Esophagus mucosa (tissue), 1 donor: ENCODE measurements at regions not wholly inside any gene's neighbourhood (a gene's known extent, or its start where the extent isn't known, plus 50 kb on each side); places are given as distances from the start of the nearest gene placed in this dataset.
"Not testable (repeated sequence)": the region's sequence is repeated elsewhere in the genome, so short reads cannot be mapped to it uniquely, and the experiment has no call there.

ENCODE experiments used
- ATAC-seq: fragments of 200-7000 bp; cut with Tn5 transposase; one replicate; pipeline ENCODE4 v1.9.1; 2020
- donor health status: DM: yes; HTN: yes; CAD: no.

DNA sequence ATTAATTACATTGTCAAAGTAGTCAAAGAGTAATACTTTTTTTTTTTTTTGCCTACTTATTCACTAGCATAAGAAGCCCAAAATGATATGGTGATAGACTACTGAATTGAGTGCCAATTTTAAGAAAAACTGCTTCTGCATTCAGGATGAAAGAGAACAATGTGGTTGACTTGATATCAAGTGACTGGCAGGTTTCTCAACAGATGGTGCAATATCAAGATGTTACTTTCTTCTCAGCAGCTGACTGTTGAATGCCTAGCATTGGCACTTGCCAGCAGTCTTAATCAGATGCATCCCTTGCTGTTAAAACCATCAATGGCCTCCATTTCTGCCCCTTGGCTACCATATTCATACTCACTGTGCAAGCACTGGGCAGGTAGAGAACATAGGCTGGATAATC, 863.2 kb downstream of the GBE1 start:
- ATAC-seq = no peak

DNA sequence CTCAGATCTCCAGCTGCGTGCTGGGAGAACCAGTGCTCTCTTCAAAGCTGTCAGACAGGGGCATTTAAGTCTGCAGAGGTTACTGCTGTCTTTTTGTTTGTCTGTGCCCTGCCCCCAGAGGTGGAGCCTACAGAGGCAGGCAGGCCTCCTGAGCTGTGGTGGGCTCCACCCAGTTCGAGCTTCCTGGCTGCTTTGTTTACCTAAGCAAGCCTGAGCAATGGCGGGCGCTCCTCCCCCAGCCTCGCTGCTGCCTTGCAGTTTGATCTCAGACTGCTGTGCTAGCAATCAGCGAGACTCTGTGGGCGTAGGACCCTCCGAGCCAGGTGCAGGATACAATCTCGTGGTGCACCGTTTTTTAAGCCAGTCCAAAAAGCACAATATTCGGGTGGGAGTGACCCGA, 864.4 kb downstream of the GBE1 start:
- ATAC-seq = not testable (repeated sequence)

DNA sequence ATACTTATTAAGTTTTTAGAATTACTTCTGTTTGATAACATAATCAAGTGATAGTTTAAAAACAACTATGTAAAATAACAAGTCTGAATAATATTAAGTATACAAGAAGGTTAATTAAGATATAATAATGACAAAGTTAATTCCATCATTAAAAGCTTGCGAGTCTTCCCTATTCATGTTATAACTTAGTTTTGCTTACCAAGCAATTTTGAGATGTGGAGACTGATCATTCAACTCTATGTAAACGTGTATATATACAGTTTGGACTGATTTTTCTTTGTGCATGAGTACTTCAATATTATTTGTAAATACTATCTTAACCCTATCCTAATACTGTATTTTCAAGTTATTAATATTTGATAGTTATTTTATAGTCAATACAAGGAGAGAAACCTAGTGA, 870.9 kb downstream of the GBE1 start:
- ATAC-seq = no peak

DNA sequence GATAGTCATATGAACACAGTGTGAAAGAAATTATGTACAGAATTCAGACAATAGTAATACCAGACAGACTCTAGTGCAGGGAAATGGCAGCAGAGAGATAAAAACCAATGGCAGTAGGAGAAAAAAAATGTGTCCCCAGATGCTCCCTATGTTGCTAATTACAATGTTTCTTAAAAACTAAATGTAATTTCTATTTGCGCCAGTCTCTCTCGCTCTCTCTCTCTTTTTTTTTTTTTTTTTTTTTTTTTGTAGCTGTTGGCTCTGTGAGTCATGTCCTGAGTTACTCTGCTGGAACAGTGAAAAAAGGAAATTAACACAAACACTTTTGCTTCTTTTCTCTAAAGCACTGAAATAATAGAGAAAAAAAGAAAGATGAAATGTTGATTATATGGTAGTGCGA, 871.9 kb downstream of the GBE1 start:
- ATAC-seq = no peak

DNA sequence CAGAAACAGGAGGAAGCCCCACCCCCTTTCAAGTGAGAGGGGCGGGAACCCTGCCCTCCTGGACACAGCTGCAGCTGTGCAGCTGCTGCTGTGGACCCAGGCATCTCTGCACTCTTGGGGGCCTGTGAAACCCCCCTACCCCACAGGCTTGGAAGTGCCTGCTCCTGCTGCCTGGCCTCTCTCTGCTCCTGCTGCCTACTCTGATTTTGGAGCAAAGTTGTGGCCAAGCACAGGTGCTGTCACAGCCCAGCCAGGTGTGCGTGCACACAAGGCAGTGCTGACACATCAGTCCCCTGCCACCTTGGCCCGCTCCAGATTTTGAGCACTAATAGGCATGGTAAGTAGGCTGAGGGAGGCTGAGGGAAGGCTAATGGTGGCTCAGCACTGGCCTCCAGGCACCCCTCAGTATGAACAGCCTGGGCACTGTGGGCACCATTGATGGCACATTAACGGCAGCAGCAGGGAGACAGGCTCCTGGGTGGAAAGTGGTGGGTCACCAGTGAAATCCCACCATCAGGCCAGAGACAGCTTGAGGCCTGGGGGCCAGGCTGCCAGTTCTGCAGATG, 890.9 kb downstream of the GBE1 start:
- ATAC-seq = no peak

DNA sequence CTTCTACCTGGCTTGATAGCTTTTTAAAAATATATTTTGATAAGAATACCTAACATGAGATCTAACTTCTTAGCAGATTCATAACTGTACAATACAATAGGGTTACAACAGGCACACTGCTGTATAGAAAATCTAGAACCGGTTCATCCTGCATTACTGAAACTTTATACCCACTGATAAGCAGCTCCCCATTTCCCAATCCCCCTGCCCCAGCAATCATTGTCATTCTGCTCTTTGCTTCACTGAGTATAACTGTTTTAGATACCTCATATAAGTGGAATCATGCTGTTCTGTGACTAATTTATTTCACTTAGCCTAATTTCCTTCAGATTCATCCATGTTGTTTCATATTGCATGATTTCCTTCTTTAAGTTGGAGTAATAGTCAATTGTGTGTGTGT, 906.0 kb downstream of the GBE1 start:
- ATAC-seq = no peak

DNA sequence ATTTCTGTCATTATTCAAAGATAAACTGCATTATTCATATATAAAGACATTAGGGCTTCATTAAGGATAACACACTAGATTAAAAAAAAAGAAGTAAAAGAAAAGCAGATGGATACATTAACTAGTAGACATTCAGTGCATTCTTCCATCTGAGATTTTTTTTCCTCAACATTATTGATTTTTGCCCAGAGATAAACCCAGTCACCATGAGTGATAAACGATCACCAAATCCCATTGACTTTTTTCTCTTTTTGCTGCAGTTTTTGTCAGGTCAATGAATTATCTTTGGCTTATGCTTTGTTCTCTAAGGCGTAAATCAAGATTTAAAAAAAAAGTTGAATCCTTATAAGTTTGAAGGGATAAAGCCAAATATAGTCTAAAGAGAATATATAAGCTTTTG, 925.0 kb downstream of the GBE1 start:
- no peak for ATAC-seq

DNA sequence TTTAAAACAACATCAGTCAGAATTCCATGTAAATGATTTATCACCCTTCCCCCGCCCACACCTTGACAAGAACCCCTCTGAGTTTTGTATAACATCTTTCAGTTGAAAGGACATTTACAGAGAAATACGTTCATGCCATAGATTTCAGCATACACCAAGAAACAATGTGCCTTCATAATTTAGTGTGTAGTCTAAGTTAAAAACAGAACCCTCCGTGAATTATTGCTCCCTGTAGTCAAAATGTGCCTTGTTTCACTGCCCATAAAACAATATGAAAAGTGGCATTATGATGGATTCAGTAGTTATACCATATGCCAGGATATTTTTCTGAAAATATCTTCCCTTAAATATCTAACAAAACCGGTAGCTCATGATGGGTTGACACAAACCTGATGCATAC, 953.9 kb downstream of the GBE1 start:
- ATAC-seq = no peak

DNA sequence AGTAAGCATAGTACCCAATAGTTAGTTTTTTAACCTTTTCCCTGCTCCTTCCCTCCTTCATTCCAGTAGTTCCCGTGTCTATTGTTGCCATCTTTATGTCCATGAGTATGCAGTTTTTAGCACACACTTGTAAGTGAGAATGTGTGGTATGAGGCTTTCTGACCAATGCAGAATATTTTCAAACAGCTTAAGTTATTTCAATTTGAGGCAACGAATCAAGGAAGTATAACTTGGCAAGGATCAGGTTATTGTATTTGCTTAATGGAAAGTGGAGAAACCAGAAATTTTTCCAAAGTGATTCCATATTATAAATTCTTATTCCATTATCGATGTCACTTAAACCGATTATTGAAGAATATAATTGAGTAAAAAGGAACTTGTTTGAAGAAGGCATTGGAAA, 954.8 kb downstream of the GBE1 start:
- no peak for ATAC-seq

DNA sequence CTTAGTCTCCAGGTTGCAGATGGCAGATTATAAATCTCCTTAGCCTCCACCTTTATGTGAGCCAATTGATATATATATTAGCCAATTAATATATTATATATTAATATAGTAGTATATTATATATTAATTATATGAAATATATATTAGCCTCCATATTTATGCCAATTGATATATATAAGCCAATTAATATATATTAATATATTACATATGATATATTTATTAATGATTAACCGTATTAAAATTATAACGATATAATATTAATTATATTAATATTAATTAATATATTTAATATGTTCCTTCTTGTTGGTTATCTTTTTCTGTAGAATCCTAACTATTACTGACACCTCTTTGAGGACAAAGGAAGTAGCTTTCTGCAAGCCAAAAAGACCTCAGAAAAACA, 972.5 kb downstream of the GBE1 start:
- ATAC-seq = no peak

DNA sequence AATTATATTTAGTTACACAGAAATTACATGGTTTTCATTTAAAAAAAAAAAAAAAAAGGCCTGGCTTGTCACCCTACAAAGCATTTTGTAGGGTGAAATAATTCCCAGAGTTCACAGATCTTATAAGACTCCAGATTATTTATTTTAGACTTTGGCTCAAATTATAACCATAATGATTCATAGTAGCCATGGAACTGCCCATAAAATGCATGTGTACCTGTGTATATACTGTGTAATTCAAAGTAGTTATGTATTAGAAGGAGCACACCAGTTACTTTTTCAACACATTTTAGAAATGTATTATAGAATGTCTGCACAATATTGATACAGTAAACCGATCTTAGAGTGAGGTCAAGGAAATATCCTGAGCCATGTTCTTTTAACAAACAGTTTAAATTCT, 975.6 kb downstream of the GBE1 start:
- no peak for ATAC-seq

DNA sequence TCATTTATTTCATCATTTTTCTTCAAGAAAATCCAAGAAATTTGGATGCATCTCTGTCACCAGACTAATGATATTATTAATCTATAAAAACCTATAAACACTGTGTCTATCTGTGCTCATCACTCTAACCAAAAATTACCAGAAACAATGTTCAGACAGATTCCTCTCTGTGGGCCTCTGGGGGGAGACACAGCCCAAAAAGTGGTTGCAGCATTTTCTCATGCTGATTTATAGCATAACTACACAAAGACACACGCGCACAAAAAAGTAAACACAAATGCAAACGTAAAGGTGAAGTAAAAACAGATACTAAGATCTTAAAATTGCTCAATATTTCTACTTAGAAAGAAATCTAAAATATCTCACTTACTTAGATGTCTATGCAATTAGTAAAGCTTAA, 976.0 kb downstream of the GBE1 start:
- ATAC-seq = no peak

DNA sequence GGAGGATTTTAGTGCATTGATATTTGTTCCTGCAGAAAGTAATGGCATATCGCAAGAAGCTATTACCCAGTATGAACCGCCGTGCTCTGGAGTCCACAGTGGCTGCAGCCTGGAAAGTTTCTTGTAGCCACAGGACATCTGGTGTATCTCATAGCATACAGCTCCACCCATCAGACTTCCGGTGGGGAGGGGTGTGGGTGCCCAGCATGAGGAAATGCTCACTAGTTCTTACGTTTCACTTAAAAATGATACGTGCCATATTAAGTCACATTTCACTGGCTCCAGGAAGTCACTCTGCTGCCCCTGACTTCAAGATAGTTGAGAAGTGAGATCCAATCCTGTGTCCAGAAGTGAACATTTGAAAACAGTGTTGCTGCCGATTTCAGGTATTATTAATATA, 990.4 kb downstream of the GBE1 start:
- ATAC-seq = peak; percentile 82

DNA sequence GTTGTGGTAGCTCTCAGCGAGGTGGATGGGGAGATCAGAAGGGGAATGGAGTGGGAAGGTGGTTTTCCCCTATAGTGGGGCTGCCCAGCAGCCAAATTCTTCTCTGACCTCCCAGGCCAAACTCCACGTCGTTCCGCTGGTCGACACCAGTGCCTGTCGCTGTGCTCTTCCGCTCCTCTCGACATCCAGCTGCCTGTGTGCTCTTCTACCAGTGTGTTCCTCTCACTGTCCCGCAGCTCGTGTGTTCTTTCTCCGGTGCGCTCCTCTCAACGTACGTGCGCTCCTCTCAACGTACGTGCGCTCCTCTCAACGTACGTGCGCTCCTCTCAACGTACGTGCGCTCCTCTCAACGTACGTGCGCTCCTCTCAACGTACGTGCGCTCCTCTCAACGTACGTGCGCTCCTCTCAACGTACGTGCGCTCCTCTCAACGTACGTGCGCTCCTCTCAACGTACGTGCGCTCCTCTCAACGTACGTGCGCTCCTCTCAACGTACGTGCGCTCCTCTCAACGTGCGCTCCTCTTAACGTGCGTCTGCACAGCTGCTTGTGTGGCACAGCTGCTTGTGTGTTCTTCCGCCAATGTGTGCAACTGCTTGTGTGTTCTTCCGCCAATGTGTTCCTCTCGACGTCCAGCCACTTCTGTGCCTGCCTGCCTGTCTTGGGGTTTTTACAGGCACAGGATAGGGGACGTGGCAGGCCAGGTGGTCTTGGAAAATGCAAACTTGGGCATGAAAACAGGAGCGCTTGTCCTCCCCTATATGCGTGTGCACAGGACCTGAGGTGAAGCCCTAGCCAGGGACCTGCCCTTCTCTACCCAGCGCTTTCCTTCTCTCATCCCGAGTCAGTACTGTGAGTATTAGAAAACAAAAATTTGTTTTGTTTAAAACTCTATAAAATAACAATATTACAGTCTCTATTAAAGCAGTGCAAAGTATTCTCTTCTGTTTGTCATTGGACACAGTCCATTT, 991.1 kb downstream of the GBE1 start:
- peak; percentile 90 for ATAC-seq

DNA sequence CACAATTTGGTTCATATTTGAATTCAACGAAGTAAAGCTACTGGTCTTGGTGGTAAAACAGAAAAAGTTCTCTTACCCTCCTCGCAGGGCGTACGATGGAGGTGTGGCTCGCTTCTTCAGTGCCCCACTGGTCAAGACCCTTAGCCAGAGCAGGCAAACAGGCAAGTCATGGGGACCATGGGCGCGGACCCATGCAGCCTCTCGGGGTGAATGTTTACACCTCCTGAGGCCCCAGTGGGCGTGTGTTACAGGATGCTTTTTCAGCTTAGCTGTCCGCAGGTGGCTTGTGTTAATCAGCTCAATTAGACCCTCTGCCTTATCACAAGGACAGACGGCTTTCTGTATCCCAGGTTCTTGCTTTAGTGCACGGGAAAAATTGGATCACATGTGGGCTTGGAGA, 991.8 kb downstream of the GBE1 start:
- ATAC-seq = peak; percentile 28

DNA sequence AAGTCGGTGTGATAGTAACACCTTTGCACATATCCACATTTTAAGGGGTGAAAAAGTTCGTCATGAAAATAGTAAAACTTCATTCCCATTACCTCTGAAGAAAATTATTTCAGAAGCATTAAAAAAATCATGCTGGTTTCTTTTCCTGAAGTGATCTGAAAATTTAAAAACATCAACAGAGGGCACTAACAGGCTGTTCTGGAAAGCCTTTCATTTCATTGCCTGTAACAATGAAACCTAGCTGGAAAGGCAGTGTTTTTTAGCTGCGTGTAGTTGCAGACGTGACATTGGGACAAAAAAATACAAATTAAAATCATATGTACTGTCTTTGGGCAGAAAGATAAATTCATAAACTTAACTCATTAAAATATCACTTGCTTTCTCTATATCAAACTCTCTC, 993.8 kb downstream of the GBE1 start:
- no peak for ATAC-seq

DNA sequence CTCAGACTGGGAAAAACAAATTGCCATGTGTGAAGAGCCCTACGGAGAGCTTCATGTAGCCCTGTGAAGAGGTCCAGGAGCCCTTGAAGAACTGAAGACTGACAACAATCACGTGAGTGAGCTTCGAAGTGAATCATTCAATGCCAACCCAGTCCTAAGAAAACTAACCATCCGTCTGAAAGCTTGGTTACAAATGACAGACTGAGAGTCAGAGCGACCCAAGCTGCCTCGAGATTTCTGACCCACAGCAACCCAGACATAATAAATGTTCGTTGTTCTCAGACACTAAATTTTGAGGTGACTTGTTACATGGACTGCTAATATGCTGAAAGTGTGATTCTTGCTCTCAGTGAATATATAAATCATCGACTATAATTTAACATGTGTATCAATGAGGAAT, 987.2 kb upstream of the ROBO1 start:
- ATAC-seq = no peak

DNA sequence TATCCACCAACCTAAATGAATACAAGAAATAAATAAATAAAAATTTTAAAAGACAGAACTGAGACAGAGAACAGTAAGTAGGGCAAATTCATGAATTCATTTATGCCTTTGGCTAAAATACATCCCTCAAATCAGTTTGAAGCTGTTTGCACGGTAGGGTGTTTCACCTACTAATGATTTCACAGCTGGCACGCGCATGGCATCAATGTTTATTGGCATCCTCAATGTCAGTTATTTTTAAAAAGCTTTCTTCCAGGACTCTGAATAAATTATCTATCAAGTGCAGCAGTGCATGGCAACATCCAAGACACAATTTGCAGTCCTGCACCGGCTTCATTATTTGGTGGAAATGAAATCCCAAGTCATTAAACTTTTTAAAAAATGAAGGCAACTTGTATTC, 985.2 kb upstream of the ROBO1 start:
- no peak for ATAC-seq

DNA sequence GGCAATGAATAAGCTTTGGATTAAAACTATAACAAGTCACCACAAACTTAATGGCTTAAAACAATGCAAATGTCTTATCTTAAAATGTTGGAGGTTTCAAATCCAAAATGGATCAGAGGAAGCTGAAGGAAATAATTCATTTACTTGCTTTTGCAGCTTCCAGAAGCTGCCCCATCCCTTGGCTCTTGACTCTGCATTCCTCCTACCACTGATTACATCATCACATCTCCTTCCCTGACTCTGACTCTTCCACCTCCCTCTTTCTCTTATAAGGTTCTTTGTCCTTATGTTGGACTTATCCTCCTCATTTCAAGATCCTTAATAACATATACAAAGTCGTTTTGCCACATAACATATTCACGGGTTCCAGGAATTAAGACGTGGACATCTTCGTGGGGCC, 982.8 kb upstream of the ROBO1 start:
- no peak for ATAC-seq

DNA sequence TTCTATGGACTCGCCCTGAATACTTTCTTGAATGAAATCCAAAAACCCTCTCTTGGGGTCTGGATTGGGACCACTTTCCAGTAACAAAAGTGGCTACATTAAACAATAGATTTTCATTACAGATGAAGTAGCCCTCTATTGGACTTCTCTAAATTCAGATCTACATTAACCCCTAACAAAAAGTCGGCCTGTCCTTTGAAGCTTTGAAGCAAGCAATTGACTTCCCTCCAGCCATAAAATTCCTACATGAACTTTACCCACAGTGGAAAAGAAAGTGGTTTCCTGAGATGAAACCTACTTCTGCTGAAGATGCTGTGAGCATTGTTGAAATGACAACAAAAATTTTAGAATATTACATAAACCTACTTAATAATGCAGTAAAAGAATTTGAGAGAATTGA, 967.1 kb upstream of the ROBO1 start:
- ATAC-seq = no peak

DNA sequence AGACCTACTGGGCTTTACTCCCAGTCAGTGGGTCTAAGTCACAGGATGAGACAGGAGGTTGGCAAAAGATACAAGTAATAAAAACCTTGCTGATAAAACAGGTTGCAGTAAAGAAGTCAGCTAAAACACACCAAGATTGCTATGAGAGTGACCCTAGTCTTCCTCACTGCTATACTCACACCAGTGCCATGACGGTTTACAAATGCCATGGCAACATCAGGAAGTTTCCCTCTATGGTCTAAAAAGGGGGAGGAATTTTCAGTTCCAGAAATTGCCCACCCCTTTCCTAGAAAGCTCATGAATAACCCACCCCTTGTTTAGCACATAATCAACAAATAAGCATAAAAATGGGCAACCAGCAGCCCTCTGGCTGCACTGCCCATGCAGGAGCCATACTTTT, 966.7 kb upstream of the ROBO1 start:
- ATAC-seq = no peak

DNA sequence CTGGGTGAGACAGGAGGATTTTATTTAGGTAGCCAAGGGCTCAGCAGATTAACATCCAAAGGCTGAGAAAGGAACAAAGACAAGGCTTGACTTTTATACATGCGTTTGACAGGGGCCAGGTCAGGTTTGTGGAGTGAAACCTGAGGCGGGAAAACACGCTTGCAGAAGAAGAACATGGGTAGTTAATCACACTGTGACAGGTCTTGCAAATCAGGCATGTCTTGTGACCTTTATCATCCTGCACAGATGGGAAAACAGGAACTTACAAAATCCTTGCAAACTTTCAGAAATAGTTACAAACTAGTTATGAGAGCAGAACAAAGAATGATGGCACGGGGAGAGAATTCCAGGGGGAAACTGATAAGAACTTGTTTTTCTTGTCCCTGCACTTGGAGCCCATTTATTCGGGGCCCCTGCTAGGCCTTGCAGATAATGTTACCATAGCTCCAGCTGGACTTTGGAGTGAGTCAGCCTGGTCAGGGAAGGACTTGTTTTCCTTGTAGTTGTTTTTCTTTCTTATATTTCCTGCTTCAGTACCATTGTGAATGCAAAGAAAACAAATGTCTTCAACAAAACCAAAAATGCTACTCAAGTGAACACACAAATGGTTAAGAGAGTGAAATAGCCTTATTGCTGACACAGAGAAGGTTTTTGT, 965.9 kb upstream of the ROBO1 start:
- no peak for ATAC-seq

DNA sequence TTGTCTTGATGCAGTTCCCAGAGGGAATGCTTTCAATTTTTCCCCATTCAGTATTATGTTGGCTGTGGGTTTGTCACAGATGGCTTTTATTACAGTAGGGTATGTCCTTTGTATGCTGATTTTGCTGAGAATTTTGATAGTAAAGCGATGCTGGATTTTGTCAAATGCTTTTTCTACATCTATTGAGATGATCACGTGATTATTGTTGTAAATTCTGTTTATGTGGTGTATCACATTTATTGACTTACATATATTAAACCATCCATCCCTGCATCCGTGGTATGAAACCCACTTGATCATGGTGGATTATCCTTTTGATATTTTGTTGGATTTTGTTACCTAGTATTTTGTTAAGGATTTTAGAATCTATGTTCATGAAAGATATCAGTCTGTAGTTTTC, 959.8 kb upstream of the ROBO1 start:
- ATAC-seq = not testable (repeated sequence)
